IMR-90 (cell line): ENCODE measurements at regions not wholly inside any gene's neighbourhood (a gene's known extent, or its start where the extent isn't known, plus 50 kb on each side); places are given as distances from the start of the nearest gene placed in this dataset.

Experiments
- ATAC-seq: fragments of 200-7000 bp; cut with Tn5 transposase; 2 replicates; pipeline ENCODE4 v1.9.1; 2020; ENCODE audit warnings: low read depth, mild to moderate bottlenecking, moderate library complexity
- BruUV-seq: library from RNA; stranded (reverse); fragments of 400-500 nt; replicated peaks from 2 replicates; lab custom pipeline; 2021; lab: Mats Ljungman, UMichigan
- CTCF ChIA-PET: fragments of 300-600 bp; formaldehyde crosslinking; extraction: SDS; loops from one replicate; lab custom pipeline; 2021; ENCODE audit warnings: antibody characterized with exemption; lab: Yijun Ruan, JAX
- POLR2A ChIA-PET: fragments of 300-600 bp; sonication (Branson Sonifier 250); formaldehyde crosslinking; loops from one replicate; lab custom pipeline; 2022; ENCODE audit warnings: antibody characterized with exemption; ENCODE audit not compliant: unreplicated experiment; lab: Charles Lee
- DNase-seq: peaks from one replicate; pipeline ENCODE4 v3.0.0; 2013
- H2AFZ ChIP-seq: replicated peaks from 2 replicates; pipeline ENCODE3; 2013; ENCODE audit warnings: low read length, mild to moderate bottlenecking; ENCODE audit not compliant: poor library complexity
- H2AK5ac ChIP-seq: 2 replicates; pipeline ENCODE4 v1.6.1; 2013; ENCODE audit warnings: low read depth, low read length, inconsistent platforms
- H2AK9ac ChIP-seq: replicated peaks from 2 replicates; pipeline ENCODE3; 2013; ENCODE audit warnings: mild to moderate bottlenecking, low read depth, low read length, moderate library complexity; ENCODE audit not compliant: poor library complexity
- H2BK120ac ChIP-seq: 2 replicates; pipeline ENCODE4 v1.6.1; 2013; ENCODE audit warnings: low read depth, low read length, inconsistent platforms
- H2BK15ac ChIP-seq: 3 replicates; pipeline ENCODE4 v1.6.1; 2013; ENCODE audit warnings: low read depth, low read length, inconsistent platforms
- H2BK20ac ChIP-seq: 2 replicates; pipeline ENCODE4 v1.6.1; 2013; ENCODE audit warnings: low read depth, mild to moderate bottlenecking, inconsistent platforms, low read length, moderate library complexity
- H2BK5ac ChIP-seq: 2 replicates; pipeline ENCODE4 v1.6.1; 2013; ENCODE audit warnings: mild to moderate bottlenecking, low read depth, low read length, inconsistent platforms; ENCODE audit not compliant: poor library complexity, severe bottlenecking
- H3K14ac ChIP-seq: replicated peaks from 2 replicates; pipeline ENCODE4 v1.6.1; 2013; ENCODE audit warnings: low read depth, low read length, inconsistent platforms
- H3K18ac ChIP-seq: 2 replicates; pipeline ENCODE4 v1.6.1; 2013; ENCODE audit warnings: low read depth, low read length, control low read depth
- H3K23ac ChIP-seq: 2 replicates; pipeline ENCODE4 v1.6.1; 2013; ENCODE audit warnings: low read depth, low read length, inconsistent platforms
- H3K27ac ChIP-seq: 2 replicates; pipeline ENCODE4 v1.5.1; 2013; ENCODE audit warnings: mild to moderate bottlenecking, control low read depth, low read length; ENCODE audit not compliant: insufficient read depth
- H3K27me3 ChIP-seq: 2 replicates; pipeline ENCODE4 v1.6.1; 2013; ENCODE audit warnings: low read length; ENCODE audit not compliant: control insufficient read depth, insufficient read depth
- H3K36me3 ChIP-seq: 2 replicates; pipeline ENCODE4 v1.6.1; 2013; ENCODE audit warnings: low read length, mixed read lengths; ENCODE audit not compliant: control insufficient read depth, insufficient read depth
- H3K4ac ChIP-seq: 2 replicates; pipeline ENCODE4 v1.6.1; 2013; ENCODE audit warnings: low read depth, low read length, inconsistent platforms
- H3K4me1 ChIP-seq: 2 replicates; pipeline ENCODE4 v1.6.1; 2013; ENCODE audit warnings: low read length, mixed read lengths; ENCODE audit not compliant: control insufficient read depth, insufficient read depth
- H3K4me2 ChIP-seq: 2 replicates; pipeline ENCODE4 v1.6.1; 2013; ENCODE audit warnings: low read depth, mild to moderate bottlenecking, control low read depth, low read length, moderate library complexity
- H3K4me3 ChIP-seq: 2 replicates; pipeline ENCODE4 v1.5.1; 2013; ENCODE audit warnings: low read depth, mild to moderate bottlenecking, control low read depth, low read length, moderate library complexity; ENCODE audit not compliant: insufficient read depth
- H3K56ac ChIP-seq: 2 replicates; pipeline ENCODE4 v1.6.1; 2013; ENCODE audit warnings: low read length, inconsistent platforms; ENCODE audit not compliant: insufficient read depth; ENCODE audit errors: extremely low read depth
- H3K79me1 ChIP-seq, 2 experiments: 2 replicates each; pipeline ENCODE4 v1.6.1; 2013; ENCODE audit warnings: low read length in 2 of 2, inconsistent platforms in 1 of 2, low read depth in 1 of 2
- H3K9ac ChIP-seq: 2 replicates; pipeline ENCODE4 v1.6.1; 2013; ENCODE audit warnings: low read depth, low read length, control low read depth
- H3K9me1 ChIP-seq: 2 replicates; pipeline ENCODE4 v1.6.1; 2013; ENCODE audit warnings: low read length, inconsistent platforms; ENCODE audit not compliant: insufficient read depth
- H3K9me3 ChIP-seq: 2 replicates; pipeline ENCODE4 v1.6.1; 2013; ENCODE audit warnings: low read length; ENCODE audit not compliant: control insufficient read depth, insufficient read depth
- H4K20me1 ChIP-seq: 2 replicates; pipeline ENCODE4 v1.6.1; 2013; ENCODE audit warnings: low read length, inconsistent platforms; ENCODE audit not compliant: insufficient read depth
- H4K5ac ChIP-seq: 2 replicates; pipeline ENCODE4 v1.6.1; 2013; ENCODE audit warnings: mild to moderate bottlenecking, low read depth, low read length, control low read depth
- H4K8ac ChIP-seq, 2 experiments: 2 replicates each; pipeline ENCODE4 v1.6.1; 2013; ENCODE audit warnings: low read depth in 2 of 2, low read length in 2 of 2, control low read depth in 1 of 2, inconsistent platforms in 1 of 2
- H4K91ac ChIP-seq: 2 replicates; pipeline ENCODE4 v1.6.1; 2013; ENCODE audit warnings: low read depth, low read length, inconsistent platforms; ENCODE audit not compliant: insufficient read depth
- BHLHE40 ChIP-seq: fragments of 150-350 bp; IDR thresholded peaks from 2 replicates; pipeline ENCODE4 v1.6.1; 2016; ENCODE audit warnings: mild to moderate bottlenecking, low read depth, low read length
- CEBPB ChIP-seq: IDR thresholded peaks from 2 replicates; pipeline ENCODE4 v1.6.1; 2012; ENCODE audit warnings: low read depth, low read length, improper control_type of control experiment
- CHD1 ChIP-seq: IDR thresholded peaks from 2 replicates; pipeline ENCODE4 v1.6.1; 2012; ENCODE audit warnings: low read depth, low read length, improper control_type of control experiment
- CTCF ChIP-seq: conservative IDR thresholded peaks from 2 replicates; pipeline ENCODE4 v1.5.1; 2012; ENCODE audit warnings: mild to moderate bottlenecking, low read depth, low read length, improper control_type of control experiment
- ELK1 ChIP-seq: fragments of 150-350 bp; IDR thresholded peaks from 2 replicates; pipeline ENCODE4 v1.6.1; 2016; ENCODE audit warnings: low read depth, mild to moderate bottlenecking, low read length, moderate library complexity, borderline replicate concordance
- FOS ChIP-seq: fragments of 150-350 bp; IDR thresholded peaks from 2 replicates; pipeline ENCODE4 v1.6.1; 2016; ENCODE audit warnings: low read depth, low read length
- MAFK ChIP-seq: IDR thresholded peaks from 2 replicates; pipeline ENCODE4 v1.6.1; 2012; ENCODE audit warnings: low read depth, low read length, improper control_type of control experiment
- MAZ ChIP-seq: IDR thresholded peaks from 2 replicates; pipeline ENCODE4 v1.6.1; 2012; ENCODE audit warnings: low read depth, mild to moderate bottlenecking, low read length, improper control_type of control experiment, moderate library complexity, borderline replicate concordance
- MXI1 ChIP-seq: IDR thresholded peaks from 2 replicates; pipeline ENCODE4 v1.6.1; 2012; ENCODE audit warnings: low read depth, mild to moderate bottlenecking, low read length, moderate library complexity, borderline replicate concordance
- NFE2L2 ChIP-seq: fragments of 150-350 bp; IDR thresholded peaks from 2 replicates; pipeline ENCODE4 v1.6.1; 2016; ENCODE audit warnings: low read depth, mild to moderate bottlenecking, low read length
- POLR2A ChIP-seq: IDR thresholded peaks from 2 replicates; pipeline ENCODE4 v1.6.1; 2012; ENCODE audit warnings: mild to moderate bottlenecking, low read depth, low read length
- RAD21 ChIP-seq: IDR thresholded peaks from 2 replicates; pipeline ENCODE4 v1.6.1; 2012; ENCODE audit warnings: low read length, improper control_type of control experiment
- RCOR1 ChIP-seq: IDR thresholded peaks from 2 replicates; pipeline ENCODE4 v1.6.1; 2012; ENCODE audit warnings: mild to moderate bottlenecking, low read length, improper control_type of control experiment; ENCODE audit not compliant: insufficient replicate concordance
- RFX5 ChIP-seq: IDR thresholded peaks from 2 replicates; pipeline ENCODE4 v1.8.0; 2012; ENCODE audit warnings: low read depth, mild to moderate bottlenecking, low read length, moderate library complexity
- SMC3 ChIP-seq: fragments of 150-350 bp; IDR thresholded peaks from 2 replicates; pipeline ENCODE4 v1.6.1; 2016; ENCODE audit warnings: low read depth, mild to moderate bottlenecking, antibody characterized with exemption, low read length, moderate library complexity
- USF2 ChIP-seq: fragments of 150-350 bp; IDR thresholded peaks from 2 replicates; pipeline ENCODE4 v1.6.1; 2017; ENCODE audit warnings: mild to moderate bottlenecking, antibody characterized with exemption, low read length, low read depth
- WGBS, 2 experiments: methylation state at CpG; one replicate each; pipeline versions ENCODE4 v1.1.5 to v1.1.7; 2013; ENCODE audit warnings: missing lambda C conversion rate in 2 of 2; ENCODE audit not compliant: insufficient read length in 1 of 2; ENCODE audit errors: extremely low coverage in 2 of 2; 5-methylcytosine and 5-hydroxymethylcytosine counted together
- dilution Hi-C: fragments of 300-500 bp; cut with HindIII; formaldehyde crosslinking; loops from one replicate; pipeline ENCODE4 v1.14.3; 2018; ENCODE audit warnings: low sequenced_read_pairs; ENCODE audit not compliant: unreplicated experiment
- in situ Hi-C: fragments of 300-500 bp; cut with MboI; formaldehyde crosslinking; loops from 3 replicates; pipeline ENCODE4 v1.14.3; 2019; ENCODE audit warnings: low sequenced_read_pairs, inconsistent platforms, mixed read lengths
- intact Hi-C: fragments of 100-400 bp; cut with micrococcal nuclease; formaldehyde crosslinking; loops from 2 replicates; pipeline ENCODE4 v1.10.0; 2022

- in situ Hi-C loops: no loop called here
- BruUV-seq: no TSS peak
Observed at GRCh38 chr10:65197935-65198334, 1676.7 kb downstream of the REEP3 start.

More at GRCh38 chr10:65197935-65198334, 1676.7 kb downstream of the REEP3 start:
- Histone ChIP-seq H4K91ac (no peak overlapping the region), H3K9ac (no peak overlapping the region), H3K23ac (no peak overlapping the region), H3K4me2 (no peak overlapping the region), H3K4me1 (no peaks in the 10 kb centered on the region), H3K4me3 (no peak overlapping the region), H3K9me1 (no peaks in the 10 kb centered on the region), H3K56ac (no peak overlapping the region), H3K79me1 (no peaks in the 10 kb centered on the region), H2AFZ (no peak overlapping the region), H2AK9ac (no peak overlapping the region), H2BK20ac (no peak overlapping the region), H3K27me3 (no peaks in the 10 kb centered on the region), H2AK5ac (no peak overlapping the region), H4K20me1 (no peaks in the 10 kb centered on the region), H3K4ac (no peak overlapping the region), H3K18ac (no peak overlapping the region), H3K14ac (no peak overlapping the region), H3K36me3 (no peaks in the 10 kb centered on the region), H3K9me3 (peaks cover 12% of the 10 kb centered on the region; the same call in 1 of the 2 replicates), H2BK120ac (no peak overlapping the region), H2BK15ac (no peak overlapping the region), H4K5ac (no peak overlapping the region), H4K8ac (no peak overlapping the region), H3K27ac (no peak overlapping the region), H2BK5ac (no peak overlapping the region)
- ChIA-PET POLR2A (no interaction called here), CTCF (no interaction called here)
- no peak for TF ChIP-seq MXI1
- TF ChIP-seq BHLHE40: no peak
- no peak for TF ChIP-seq MAZ
- TF ChIP-seq RAD21: no peak
- no peak for TF ChIP-seq MAFK
- no peak for TF ChIP-seq CHD1
- TF ChIP-seq CEBPB: no peak
- no peak for TF ChIP-seq FOS
- TF ChIP-seq CTCF: no peak
- no peak for TF ChIP-seq POLR2A
- TF ChIP-seq USF2: no peak
- TF ChIP-seq RCOR1: no peak
- no peak for TF ChIP-seq ELK1
- no peak for TF ChIP-seq SMC3
- no peak for TF ChIP-seq RFX5
- no peak for TF ChIP-seq NFE2L2
- ATAC-seq: no peak
- no CpG with 5 or more reads among the region's 1 CpG for WGBS, 2 experiments
- dilution Hi-C loops: no loop called here
- intact Hi-C loops: no loop called here
- no peak for DNase-seq
